ENCODE measurements at regions not wholly inside any gene's neighbourhood (a gene's known extent, or its start where the extent isn't known, plus 50 kb on each side); places are given as distances from the start of the nearest gene placed in this dataset.
"Not testable (repeated sequence)": the region's sequence is repeated elsewhere in the genome, so short reads cannot be mapped to it uniquely, and the experiment has no call there.

DNA sequence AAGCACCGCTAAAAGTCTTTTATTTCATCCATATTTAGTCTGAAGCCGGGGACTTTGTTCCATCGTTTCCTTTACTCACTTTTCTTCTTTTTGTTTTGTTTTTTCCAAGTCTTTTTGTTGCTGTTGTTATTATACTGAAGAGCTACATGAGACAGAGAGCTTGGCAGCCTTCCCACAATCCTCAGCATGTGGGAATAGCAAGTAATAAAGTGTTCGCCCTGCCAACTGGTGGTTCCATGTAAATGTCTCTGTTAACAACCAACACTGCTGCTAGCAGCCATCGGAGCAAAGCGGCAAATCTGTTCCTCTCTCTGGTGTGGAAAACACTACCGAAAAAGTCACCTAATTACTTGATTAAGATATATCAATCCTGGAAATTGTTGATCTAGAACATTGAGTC lies 437.8 kb upstream of the ID4 start:
- DNase-seq (ENCODE audit: low spot score), result no peak

- DNase-seq (ENCODE audit: low spot score), result not testable (repeated sequence)
Observed at GRCh38 chr6:19404884-19405283, 432.3 kb upstream of the ID4 start.

DNA sequence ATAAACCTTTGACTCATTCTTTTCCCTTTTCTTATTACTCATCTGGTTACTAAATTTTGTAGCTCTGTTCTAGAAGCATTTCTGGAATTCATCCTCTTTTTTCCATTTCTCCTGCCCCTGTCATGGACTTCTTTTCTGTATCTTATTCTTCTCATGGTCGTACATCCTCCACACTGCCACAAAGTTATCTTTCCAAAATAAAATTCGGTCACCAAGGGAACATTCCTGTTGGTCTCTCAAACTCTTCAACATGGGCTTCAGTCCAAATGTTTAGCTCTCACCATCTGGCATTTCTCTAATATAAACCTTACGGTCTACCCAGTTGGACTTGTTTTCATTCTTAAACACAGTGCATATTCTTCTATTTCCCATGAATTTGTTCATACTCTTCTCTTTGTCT lies 428.8 kb upstream of the ID4 start:
- no peak for DNase-seq (ENCODE audit: low spot score)

DNA sequence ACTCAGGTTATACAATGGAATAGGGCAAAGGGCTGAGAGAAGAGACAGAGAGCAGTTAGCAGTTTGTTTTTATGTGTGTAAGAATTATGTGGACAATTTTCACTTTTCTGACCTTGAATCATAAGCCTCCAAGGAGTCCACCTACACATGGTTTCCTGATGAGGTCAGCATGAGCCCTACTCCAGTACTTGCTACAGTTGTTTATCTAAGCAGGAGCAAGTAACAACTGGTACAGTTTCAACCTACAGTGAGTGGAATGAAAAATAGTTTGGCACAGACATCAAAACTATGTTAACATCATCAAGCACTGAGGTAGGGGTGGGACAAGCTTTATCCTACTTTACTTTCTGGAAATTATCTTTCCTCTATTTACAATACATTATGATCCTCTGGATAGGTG lies 426.7 kb upstream of the ID4 start:
- DNase-seq (ENCODE audit: low spot score), result no peak

DNA sequence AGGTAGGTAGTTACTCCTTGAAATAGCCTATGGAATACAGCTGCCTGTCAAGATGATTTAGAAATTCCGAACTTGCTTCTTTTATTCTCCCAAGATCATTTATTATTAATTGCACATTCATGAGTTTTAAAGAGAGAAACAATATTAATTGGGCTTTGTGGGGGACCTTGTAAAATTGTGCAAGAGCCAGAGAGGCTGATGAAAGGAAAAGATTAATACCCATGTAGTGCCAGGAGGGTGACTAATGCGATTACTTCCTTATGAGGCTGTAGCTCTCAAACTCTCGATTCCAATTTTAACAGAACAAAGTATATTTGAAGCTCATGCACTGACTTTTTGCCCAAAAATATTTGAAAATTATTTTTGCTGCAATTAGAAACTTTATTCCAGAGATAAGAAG lies 423.8 kb upstream of the ID4 start:
- no peak for DNase-seq (ENCODE audit: low spot score)

DNA sequence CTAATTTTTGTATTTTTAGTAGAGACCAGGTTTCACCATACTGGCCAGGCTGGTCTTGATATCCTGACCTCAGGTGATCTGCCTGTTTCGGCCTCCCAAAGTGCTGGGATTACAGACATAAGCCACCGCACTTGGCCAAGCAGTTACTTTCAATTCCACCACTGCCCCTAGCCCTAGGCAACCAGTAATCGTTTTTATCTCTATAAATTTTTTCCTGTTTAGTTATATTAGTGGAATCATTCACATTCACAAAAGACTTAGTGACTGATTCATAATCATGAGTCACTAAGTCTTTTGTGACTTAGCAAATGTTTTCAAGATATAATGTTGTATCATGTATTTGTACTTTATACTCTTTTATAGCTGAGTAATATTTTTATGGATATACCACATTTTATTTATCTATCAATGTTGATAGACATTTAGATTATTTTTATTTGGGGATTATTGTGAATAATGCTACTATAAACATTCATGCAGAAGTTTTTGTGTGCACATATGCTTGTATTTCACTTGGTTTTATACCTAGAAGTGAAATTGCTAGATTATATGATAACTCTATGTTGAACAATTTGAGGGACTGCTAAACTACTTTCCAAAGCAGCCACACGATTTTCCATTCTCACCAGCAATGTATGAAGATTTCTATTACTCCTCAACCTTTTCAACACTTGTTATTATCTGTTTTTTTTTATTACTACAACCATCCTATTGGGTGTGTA lies 421.4 kb upstream of the ID4 start:
- no peak for DNase-seq (ENCODE audit: low spot score)

DNA sequence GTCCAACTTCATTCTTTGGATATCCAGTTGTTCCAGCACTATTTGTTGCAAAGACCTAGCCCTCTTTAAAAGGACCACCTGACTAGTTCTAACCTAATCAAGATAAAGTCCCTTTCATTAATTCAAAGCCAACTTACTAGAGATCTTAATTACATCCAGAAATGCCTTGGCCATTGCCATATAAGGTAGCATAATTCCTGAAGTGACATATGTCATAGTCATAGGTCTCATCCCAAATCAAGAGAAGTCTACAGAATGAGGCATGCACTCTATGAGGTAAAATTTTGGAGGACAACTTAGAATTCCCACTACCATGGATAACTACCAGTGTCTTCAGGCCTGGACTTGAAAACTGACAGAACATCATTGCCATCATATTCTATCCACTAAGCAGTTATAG lies 420.4 kb upstream of the ID4 start:
- DNase-seq (ENCODE audit: low spot score), result no peak

- DNase-seq (ENCODE audit: low spot score), result no peak
Observed at GRCh38 chr6:19417713-19418112, 419.5 kb upstream of the ID4 start.

GRCh38 chr6:19424853-19425252 lies 412.3 kb upstream of the ID4 start:
- DNase-seq (ENCODE audit: low spot score), result no peak

DNA sequence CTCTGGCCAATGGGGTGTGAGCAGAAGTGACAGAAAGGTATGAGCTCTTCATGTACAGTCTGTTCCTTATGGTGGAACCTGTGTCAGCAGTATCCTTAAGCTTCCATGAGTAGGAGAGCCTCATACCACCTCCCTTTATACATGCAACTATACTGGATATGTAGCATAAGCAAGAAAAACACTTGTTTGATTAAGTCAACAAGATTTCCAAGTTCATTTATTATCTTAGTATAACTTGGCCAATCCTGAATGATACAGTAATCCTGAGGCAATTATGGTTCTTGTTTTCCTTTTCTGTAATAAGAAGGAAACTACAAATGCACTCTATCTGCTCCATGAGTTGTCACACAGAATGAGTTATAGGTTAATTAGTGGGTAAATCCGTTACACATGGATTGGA lies 409.6 kb upstream of the ID4 start:
- no peak for DNase-seq (ENCODE audit: low spot score)

- DNase-seq (ENCODE audit: low spot score), result no peak
Observed at GRCh38 chr6:19432966-19433498, 404.1 kb upstream of the ID4 start.

- DNase-seq (ENCODE audit: low spot score), result no peak
Observed at GRCh38 chr6:19434065-19434464, 403.1 kb upstream of the ID4 start.

GRCh38 chr6:19435755-19436154 lies 401.4 kb upstream of the ID4 start:
- DNase-seq (ENCODE audit: low spot score), result no peak

GRCh38 chr6:19438566-19439353 lies 398.4 kb upstream of the ID4 start:
- no peak for DNase-seq (ENCODE audit: low spot score)

GRCh38 chr6:19440531-19440930 lies 396.6 kb upstream of the ID4 start:
- no peak for DNase-seq (ENCODE audit: low spot score)

- DNase-seq (ENCODE audit: low spot score), result no peak
Observed at GRCh38 chr6:19443411-19443810, 393.8 kb upstream of the ID4 start.

DNA sequence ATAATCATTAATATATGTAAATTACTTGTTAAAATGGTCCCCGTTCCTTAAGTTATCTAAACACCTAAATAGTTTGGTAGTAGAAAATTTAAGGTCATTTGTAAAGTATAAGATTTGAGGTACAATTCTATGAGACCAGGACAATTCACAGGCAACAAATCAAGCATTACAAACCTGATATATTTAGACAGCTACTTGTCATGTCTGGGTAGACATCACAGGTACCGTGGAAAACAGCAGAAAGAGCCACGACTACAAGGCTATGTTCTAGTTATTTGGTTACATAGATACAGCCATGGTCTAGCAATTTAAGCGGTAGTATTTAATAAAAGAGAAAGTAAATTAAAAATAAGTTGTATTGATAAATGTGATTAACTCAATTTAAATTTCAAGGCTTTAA lies 393.1 kb upstream of the ID4 start:
- DNase-seq (ENCODE audit: low spot score), result no peak

DNA sequence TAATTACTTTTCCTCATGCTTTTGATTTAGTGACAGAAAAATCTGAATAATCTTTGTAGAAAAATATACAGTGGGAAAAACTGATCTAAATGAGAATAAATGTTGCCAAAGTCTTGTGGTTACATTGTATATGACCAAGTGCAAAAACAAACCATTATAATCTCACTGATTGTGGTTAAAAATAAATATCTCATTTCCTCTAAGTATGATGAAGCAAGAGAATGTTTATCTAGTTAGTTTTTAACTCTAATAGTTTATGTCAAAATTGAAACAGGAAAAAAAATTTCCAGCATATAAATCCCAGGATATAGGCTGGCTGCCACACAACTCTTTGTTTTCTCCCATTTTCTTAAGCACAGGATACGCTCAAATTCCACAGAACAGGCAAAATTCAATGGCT lies 392.7 kb upstream of the ID4 start:
- DNase-seq (ENCODE audit: low spot score), result no peak

GRCh38 chr6:19446570-19446969 lies 390.6 kb upstream of the ID4 start:
- no peak for DNase-seq (ENCODE audit: low spot score)

GRCh38 chr6:19450651-19451050 lies 386.5 kb upstream of the ID4 start:
- DNase-seq (ENCODE audit: low spot score), result no peak

GRCh38 chr6:19452495-19452894 lies 384.7 kb upstream of the ID4 start:
- DNase-seq (ENCODE audit: low spot score), result no peak

GRCh38 chr6:19454001-19454720 lies 383.0 kb upstream of the ID4 start:
- no peak for DNase-seq (ENCODE audit: low spot score)
